ENCODE measurements at regions not wholly inside any gene's neighbourhood (a gene's known extent, or its start where the extent isn't known, plus 50 kb on each side); places are given as distances from the start of the nearest gene placed in this dataset.

GRCh38 chr11:93967258-93967657, 53.9 kb upstream of the HEPHL1 start:
- DNase-seq, result no peak

- no peak for DNase-seq
Measured at GRCh38 chr11:93967944-93968343, 53.2 kb upstream of the HEPHL1 start.

GRCh38 chr11:93969925-93970922, 50.9 kb upstream of the HEPHL1 start:
- no peak for DNase-seq
